ENCODE measurements at regions not wholly inside any gene's neighbourhood (a gene's known extent, or its start where the extent isn't known, plus 50 kb on each side); places are given as distances from the start of the nearest gene placed in this dataset.

DNA sequence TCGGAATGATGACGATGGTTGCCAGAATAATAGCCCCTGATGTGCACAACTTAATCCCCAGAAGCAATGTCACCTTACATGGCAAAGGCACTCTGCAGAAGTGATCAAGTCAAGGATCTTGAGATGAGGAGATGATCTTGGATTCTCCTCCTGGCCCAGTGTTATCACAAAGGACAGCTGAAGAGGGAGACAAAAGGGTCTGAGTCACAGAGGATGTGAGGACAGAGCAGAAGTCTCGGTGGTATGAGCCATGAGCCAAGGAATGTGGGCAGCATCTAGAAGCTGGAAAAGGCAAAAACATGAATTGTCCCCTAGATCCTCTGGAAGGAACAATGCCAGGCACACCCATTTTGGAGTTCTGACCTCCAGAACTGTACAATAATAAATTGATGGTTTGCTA lies 358.5 kb downstream of the MYCN start:
- DNase-seq (ENCODE audit: low read depth), result no peak
- no peak overlapping the region for H3K4me3 ChIP-seq (ENCODE audit: low read depth, low read length)
- TF ChIP-seq, protein P1, sequence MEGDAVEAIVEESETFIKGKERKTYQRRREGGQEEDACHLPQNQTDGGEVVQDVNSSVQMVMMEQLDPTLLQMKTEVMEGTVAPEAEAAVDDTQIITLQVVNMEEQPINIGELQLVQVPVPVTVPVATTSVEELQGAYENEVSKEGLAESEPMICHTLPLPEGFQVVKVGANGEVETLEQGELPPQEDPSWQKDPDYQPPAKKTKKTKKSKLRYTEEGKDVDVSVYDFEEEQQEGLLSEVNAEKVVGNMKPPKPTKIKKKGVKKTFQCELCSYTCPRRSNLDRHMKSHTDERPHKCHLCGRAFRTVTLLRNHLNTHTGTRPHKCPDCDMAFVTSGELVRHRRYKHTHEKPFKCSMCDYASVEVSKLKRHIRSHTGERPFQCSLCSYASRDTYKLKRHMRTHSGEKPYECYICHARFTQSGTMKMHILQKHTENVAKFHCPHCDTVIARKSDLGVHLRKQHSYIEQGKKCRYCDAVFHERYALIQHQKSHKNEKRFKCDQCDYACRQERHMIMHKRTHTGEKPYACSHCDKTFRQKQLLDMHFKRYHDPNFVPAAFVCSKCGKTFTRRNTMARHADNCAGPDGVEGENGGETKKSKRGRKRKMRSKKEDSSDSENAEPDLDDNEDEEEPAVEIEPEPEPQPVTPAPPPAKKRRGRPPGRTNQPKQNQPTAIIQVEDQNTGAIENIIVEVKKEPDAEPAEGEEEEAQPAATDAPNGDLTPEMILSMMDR (IDR thresholded peaks at IDR 0.05; ENCODE audit: insufficient read depth, low read length), result no peak

DNA sequence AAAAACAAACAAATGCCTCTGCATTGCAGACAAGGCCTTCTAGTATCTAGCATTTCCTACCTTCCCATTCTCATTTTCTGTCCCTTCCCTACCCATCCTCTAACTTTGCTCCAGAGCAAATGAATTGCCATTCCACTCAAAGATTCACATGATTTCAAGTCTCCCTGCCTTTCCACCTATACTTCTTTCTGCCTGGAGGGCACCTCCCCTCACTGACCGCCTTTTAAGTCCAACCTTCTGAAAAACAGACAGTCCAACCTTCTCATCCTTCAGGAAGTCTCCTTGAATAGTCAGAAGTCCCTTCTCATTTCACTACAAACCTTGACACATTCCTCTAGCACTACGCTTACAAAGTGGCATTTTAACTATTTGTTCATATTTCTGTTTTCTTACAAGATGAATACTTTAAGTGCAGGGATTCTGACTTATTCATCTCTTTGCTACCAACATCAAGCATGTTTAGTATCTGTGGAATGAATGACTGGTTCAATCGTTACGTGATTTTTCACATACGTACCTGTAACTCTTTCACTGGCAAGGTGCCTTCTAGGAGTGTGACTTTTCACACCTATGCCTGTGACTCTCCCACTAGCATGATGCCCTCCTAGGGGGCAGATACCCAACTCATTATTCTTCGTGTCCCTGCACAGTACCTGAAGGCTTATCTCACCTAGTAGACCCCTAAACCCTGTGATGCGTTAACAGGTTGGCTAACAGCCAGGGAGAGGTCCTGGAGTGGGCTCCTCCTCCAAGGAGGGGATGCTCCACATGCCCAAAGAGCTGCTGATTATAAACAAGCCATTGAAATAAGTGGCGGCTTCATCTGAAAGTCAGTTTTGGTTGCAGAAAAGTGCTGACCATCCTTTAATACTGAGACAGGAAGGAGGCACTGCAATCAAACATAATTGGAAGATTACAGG lies 356.2 kb downstream of the MYCN start:
- DNase-seq (ENCODE audit: low read depth), result no peak
- TF ChIP-seq, protein P1 (IDR thresholded peaks at IDR 0.05; ENCODE audit: insufficient read depth, low read length), result no peak
- no peak overlapping the region for H3K4me3 ChIP-seq (ENCODE audit: low read depth, low read length)

DNA sequence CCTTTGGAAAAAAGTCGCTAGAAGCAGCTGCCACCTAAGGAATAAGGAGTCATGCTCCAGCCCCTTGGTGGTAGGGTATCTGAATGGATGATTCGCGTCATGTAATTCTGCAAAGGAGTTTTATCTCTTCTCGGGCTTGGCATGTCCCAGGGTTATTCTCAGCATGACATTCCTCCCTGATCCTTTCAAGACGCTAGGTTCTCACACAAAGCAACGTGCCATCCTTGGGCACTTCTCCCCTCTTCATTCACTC lies 355.6 kb downstream of the MYCN start:
- TF ChIP-seq, protein P1 (IDR thresholded peaks at IDR 0.05; ENCODE audit: insufficient read depth, low read length), result no peak
- DNase-seq (ENCODE audit: low read depth), result no peak
- H3K4me3 ChIP-seq (ENCODE audit: low read depth, low read length), result no peak overlapping the region

DNA sequence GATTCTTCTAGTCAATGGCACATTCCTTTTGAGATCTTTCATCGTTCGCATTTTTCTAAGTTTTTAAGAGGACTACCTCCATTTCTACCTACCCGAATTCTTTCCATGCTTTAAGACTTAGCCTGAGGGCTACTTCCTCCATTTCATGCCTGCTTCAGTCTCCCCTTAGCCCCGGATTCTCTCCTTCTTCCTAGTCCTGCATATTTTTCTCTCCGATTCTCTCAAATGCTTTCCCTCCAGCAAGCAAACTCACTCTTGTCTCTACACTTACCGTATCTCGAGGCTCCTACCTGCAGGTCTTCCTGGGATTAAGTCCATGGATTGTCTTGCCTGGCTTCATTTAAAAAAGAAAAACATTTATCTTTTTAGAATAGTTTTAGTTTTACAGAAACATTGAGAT lies 354.4 kb downstream of the MYCN start:
- H3K4me3 ChIP-seq (ENCODE audit: low read depth, low read length), result no peak overlapping the region
- TF ChIP-seq, protein P1 (IDR thresholded peaks at IDR 0.05; ENCODE audit: insufficient read depth, low read length), result no peak
- DNase-seq (ENCODE audit: low read depth), result no peak

DNA sequence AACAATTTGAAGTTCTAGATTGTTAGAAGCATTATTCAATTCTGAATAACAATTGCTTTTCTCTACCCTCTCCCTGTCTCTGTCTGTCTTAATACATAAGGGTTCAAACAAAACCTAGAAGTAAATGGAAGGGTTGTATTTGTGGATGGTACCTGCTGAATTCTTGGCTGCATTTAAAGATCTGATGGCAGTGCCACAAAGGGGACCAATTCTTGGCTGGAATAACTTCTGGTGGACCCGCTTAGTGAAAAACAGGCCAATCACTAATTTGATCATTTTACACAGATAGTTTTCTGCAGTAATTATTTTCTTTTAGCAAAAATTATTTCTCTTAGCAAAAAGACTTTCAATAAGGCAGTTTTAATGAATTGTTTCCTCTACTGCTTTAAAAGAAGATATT lies 353.5 kb downstream of the MYCN start:
- no peak for DNase-seq (ENCODE audit: low read depth)
- TF ChIP-seq, protein P1 (IDR thresholded peaks at IDR 0.05; ENCODE audit: insufficient read depth, low read length), result no peak
- no peak overlapping the region for H3K4me3 ChIP-seq (ENCODE audit: low read depth, low read length)

DNA sequence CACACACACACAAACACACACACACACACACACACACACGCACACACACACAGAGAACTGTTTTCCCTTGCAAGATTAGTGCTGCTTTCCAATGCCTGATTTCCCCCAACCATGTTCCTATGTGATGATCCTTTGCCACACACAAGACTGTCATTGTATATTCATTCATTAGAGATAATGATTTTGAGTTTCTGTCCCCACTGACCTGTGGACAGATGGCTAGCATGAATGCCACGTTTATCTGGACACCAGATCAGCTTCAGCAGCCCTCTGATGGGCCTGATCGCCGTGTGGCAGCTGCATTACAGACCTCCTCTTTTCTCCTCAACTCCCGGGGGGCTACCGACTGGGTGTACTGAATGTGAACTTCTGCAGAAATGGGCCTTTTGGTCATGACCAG lies 353.0 kb downstream of the MYCN start:
- TF ChIP-seq, protein P1 (IDR thresholded peaks at IDR 0.05; ENCODE audit: insufficient read depth, low read length), result no peak
- no peak overlapping the region for H3K4me3 ChIP-seq (ENCODE audit: low read depth, low read length)
- no peak for DNase-seq (ENCODE audit: low read depth)

All from fibroblast of the aortic adventitia (primary cell).